Stomach (tissue), 4 donors: ENCODE measurements at regions not wholly inside any gene's neighbourhood (a gene's known extent, or its start where the extent isn't known, plus 50 kb on each side); places are given as distances from the start of the nearest gene placed in this dataset.

ENCODE experiments used
- CTCF ChIP-seq, 7 experiments: fragments of 450-650 bp in 4 of 7; fragments of 200-600 bp in 3 of 7; sonication (generic) in 3 of 7; IDR thresholded peaks; one replicate each; pipeline ENCODE4 v1.5.1; 2016 to 2019; ENCODE audit warnings: antibody characterized with exemption in 7 of 7, control low read depth in 2 of 7, mild to moderate bottlenecking in 1 of 7
- POLR2AphosphoS5 ChIP-seq, 3 donors: sonication (generic); formaldehyde crosslinking; IDR thresholded peaks; one replicate each; pipeline ENCODE4 v1.6.1; 2016; ENCODE audit warnings: antibody characterized with exemption in 3 of 3

- TF ChIP-seq POLR2AphosphoS5 (IDR thresholded peaks at IDR 0.05) (no peak), CTCF (IDR thresholded peaks at IDR 0.05) (no peak)
These were observed 397.4 kb downstream of the NPIPA8 start for GRCh38 chr16:17939122-17939536.
